ENCODE measurements at regions not wholly inside any gene's neighbourhood (a gene's known extent, or its start where the extent isn't known, plus 50 kb on each side); places are given as distances from the start of the nearest gene placed in this dataset.

DNA sequence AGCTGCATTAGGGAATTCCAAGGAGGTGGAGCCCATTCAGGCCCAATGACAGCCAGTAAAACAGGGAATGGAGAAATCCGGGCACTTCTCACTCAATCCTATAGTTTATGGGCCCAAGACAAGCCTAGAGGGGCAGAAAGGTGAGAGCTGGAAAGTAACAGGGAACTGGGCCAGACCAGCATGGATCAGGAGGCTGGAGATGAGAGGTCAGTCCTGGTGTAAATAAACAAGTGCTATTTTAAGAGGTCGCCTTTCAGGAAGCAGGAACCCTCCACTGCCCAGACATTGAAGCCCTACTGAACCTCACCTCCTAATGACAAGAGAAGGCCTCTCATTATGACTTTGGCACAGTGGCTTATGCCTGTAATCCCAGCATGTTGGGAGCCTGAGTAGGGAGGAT, 57.2 kb upstream of the TGM3 start:
- H3K4me2 ChIP-seq: no peak overlapping the region
- H3F3A ChIP-seq (ENCODE audit: low read depth): peaks cover 11% of the 10 kb centered on the region
- no peaks in the 10 kb centered on the region for H3K9me3 ChIP-seq (ENCODE audit: low read depth)
- Mint-ChIP-seq H3K27ac (peak overlapping the region; percentile 74), H3K9me3 (no peaks in the 10 kb centered on the region), H3K4me3 (no peak overlapping the region), H3K27me3 (ENCODE audit: insufficient read depth, low read depth) (no peaks in the 10 kb centered on the region), H3K36me3 (no peaks in the 10 kb centered on the region), H3K4me1 (peaks cover 43% of the 10 kb centered on the region)
- no peaks in the 10 kb centered on the region for H3K27me3 ChIP-seq
- no peak overlapping the region for H2AFZ ChIP-seq (replicated peaks)
- TF ChIP-seq EZH2phosphoT487 (IDR thresholded peaks at IDR 0.05): no peak
- TF ChIP-seq, protein P1, sequence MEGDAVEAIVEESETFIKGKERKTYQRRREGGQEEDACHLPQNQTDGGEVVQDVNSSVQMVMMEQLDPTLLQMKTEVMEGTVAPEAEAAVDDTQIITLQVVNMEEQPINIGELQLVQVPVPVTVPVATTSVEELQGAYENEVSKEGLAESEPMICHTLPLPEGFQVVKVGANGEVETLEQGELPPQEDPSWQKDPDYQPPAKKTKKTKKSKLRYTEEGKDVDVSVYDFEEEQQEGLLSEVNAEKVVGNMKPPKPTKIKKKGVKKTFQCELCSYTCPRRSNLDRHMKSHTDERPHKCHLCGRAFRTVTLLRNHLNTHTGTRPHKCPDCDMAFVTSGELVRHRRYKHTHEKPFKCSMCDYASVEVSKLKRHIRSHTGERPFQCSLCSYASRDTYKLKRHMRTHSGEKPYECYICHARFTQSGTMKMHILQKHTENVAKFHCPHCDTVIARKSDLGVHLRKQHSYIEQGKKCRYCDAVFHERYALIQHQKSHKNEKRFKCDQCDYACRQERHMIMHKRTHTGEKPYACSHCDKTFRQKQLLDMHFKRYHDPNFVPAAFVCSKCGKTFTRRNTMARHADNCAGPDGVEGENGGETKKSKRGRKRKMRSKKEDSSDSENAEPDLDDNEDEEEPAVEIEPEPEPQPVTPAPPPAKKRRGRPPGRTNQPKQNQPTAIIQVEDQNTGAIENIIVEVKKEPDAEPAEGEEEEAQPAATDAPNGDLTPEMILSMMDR (IDR thresholded peaks at IDR 0.05): no peak
- TF ChIP-seq EZH2 (IDR thresholded peaks at IDR 0.05): no peak
- no peaks in the 10 kb centered on the region for H3K36me3 ChIP-seq
- H3K27ac ChIP-seq: no peak overlapping the region
- H3K79me2 ChIP-seq (ENCODE audit: low read depth): no peaks in the 10 kb centered on the region
- H3K4me3 ChIP-seq: no peak overlapping the region
- no peak for DNase-seq (ENCODE audit: low spot score)
- peaks cover 14% of the 10 kb centered on the region for H3K4me1 ChIP-seq
- no peaks in the 10 kb centered on the region for H4K20me1 ChIP-seq (ENCODE audit: low read depth)
- H3K9ac ChIP-seq: no peak overlapping the region

DNA sequence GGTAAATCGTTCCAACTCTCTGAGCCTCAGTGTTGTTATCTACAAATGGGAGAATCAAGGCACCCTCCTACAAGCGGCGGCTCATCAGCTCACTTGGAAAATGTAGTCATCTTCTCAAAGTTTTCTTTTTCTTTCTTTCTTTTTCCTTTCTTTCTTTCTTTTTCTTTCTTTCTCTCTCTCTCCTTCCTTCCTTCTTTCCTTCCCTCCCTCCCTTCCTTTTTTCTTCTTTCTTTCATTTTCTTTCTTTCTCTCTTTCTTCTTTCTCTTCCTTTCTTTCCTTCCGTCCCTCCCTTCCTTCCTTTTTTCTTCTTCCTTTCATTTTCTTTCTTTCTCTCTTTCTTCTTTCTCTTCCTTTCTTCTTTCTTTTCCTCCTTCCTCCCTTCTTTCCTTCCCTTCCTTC, 55.0 kb upstream of the TGM3 start:
- Histone ChIP-seq H2AFZ (replicated peaks) (no peak overlapping the region), H3F3A (ENCODE audit: low read depth) (peaks cover 18% of the 10 kb centered on the region), H4K20me1 (ENCODE audit: low read depth) (peaks cover 7% of the 10 kb centered on the region), H3K27me3 (no peaks in the 10 kb centered on the region), H3K4me2 (no peak overlapping the region), H3K4me3 (no peak overlapping the region), H3K4me1 (peaks cover 18% of the 10 kb centered on the region), H3K27ac (no peak overlapping the region), H3K36me3 (no peaks in the 10 kb centered on the region), H3K9me3 (ENCODE audit: low read depth) (no peaks in the 10 kb centered on the region), H3K79me2 (ENCODE audit: low read depth) (no peaks in the 10 kb centered on the region), H3K9ac (no peak overlapping the region)
- H3K4me3 Mint-ChIP-seq: no peak overlapping the region
- peaks cover 3% of the 10 kb centered on the region for H3K27me3 Mint-ChIP-seq (ENCODE audit: insufficient read depth, low read depth)
- H3K27ac Mint-ChIP-seq: no peak overlapping the region
- no peaks in the 10 kb centered on the region for H3K36me3 Mint-ChIP-seq
- TF ChIP-seq, protein P1 (IDR thresholded peaks at IDR 0.05): no peak
- TF ChIP-seq EZH2 (IDR thresholded peaks at IDR 0.05) (no peak), EZH2phosphoT487 (IDR thresholded peaks at IDR 0.05) (no peak)
- no peak for DNase-seq (ENCODE audit: low spot score)
- peaks cover 46% of the 10 kb centered on the region for H3K4me1 Mint-ChIP-seq
- no peaks in the 10 kb centered on the region for H3K9me3 Mint-ChIP-seq

DNA sequence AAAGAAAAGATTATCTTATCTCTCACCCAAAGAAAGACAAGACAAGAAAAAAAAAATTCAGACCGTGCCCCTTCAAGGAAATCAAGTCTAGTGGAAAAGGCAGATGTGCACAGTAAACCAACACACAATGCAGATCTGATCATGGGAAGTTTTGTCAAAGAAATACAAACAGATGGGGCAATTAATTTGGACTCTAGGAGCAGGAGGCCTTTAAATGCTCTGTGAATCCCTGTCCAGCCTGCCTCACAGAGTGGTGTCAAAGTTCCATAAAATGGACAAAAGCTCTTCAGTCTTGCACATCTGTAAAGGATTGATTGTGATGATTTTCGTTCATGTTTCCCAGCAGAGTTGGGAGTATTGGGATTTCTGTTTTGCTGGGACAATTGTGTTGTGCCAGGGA, 53.1 kb upstream of the TGM3 start:
- Histone ChIP-seq H3K27ac (no peak overlapping the region), H3K79me2 (ENCODE audit: low read depth) (no peaks in the 10 kb centered on the region), H3K4me2 (no peak overlapping the region), H3K9me3 (ENCODE audit: low read depth) (no peaks in the 10 kb centered on the region), H3K4me3 (no peak overlapping the region), H3K4me1 (peaks cover 24% of the 10 kb centered on the region), H4K20me1 (ENCODE audit: low read depth) (peaks cover 9% of the 10 kb centered on the region), H3K9ac (no peak overlapping the region), H3K27me3 (no peaks in the 10 kb centered on the region), H3K36me3 (no peaks in the 10 kb centered on the region), H2AFZ (replicated peaks) (no peak overlapping the region), H3F3A (ENCODE audit: low read depth) (peaks cover 22% of the 10 kb centered on the region)
- TF ChIP-seq EZH2 (IDR thresholded peaks at IDR 0.05) (no peak), EZH2phosphoT487 (IDR thresholded peaks at IDR 0.05) (no peak)
- TF ChIP-seq, protein P1 (IDR thresholded peaks at IDR 0.05): no peak
- no peak for DNase-seq (ENCODE audit: low spot score)
- no peak overlapping the region for H3K27ac Mint-ChIP-seq
- H3K4me1 Mint-ChIP-seq: peaks cover 45% of the 10 kb centered on the region
- no peaks in the 10 kb centered on the region for H3K9me3 Mint-ChIP-seq
- peaks cover 3% of the 10 kb centered on the region for H3K27me3 Mint-ChIP-seq (ENCODE audit: insufficient read depth, low read depth)
- no peak overlapping the region for H3K4me3 Mint-ChIP-seq
- no peaks in the 10 kb centered on the region for H3K36me3 Mint-ChIP-seq

Data from neural progenitor cell (in vitro differentiated cells).